Muscle layer of colon (tissue), 2 donors: ENCODE measurements at regions not wholly inside any gene's neighbourhood (a gene's known extent, or its start where the extent isn't known, plus 50 kb on each side); places are given as distances from the start of the nearest gene placed in this dataset.

Source experiments
- H3K27ac ChIP-seq: one replicate; pipeline ENCODE4 v1.7.0; 2013; ENCODE audit warnings: low read depth, mild to moderate bottlenecking, low read length, moderate library complexity
- H3K27me3 ChIP-seq, 2 donors: one replicate each; pipeline ENCODE4 v1.7.0; 2013; ENCODE audit warnings: low read length in 2 of 2, mild to moderate bottlenecking in 2 of 2; ENCODE audit not compliant: insufficient read depth in 2 of 2, control insufficient read depth in 1 of 2
- H3K36me3 ChIP-seq: one replicate; pipeline ENCODE4 v1.7.0; 2013; ENCODE audit warnings: mild to moderate bottlenecking, low read length; ENCODE audit not compliant: insufficient read depth
- H3K4me1 ChIP-seq: one replicate; pipeline ENCODE4 v1.7.0; 2013; ENCODE audit warnings: mild to moderate bottlenecking, low read length; ENCODE audit not compliant: insufficient read depth
- H3K4me3 ChIP-seq, 2 donors: one replicate each; pipeline ENCODE4 v1.7.0; 2013; ENCODE audit warnings: low read length in 2 of 2, low read depth in 1 of 2, mild to moderate bottlenecking in 1 of 2, moderate library complexity in 1 of 2
- H3K9ac ChIP-seq: one replicate; pipeline ENCODE4 v1.7.0; 2013; ENCODE audit warnings: low read length
- H3K9me3 ChIP-seq: one replicate; pipeline ENCODE4 v1.7.0; 2013; ENCODE audit warnings: mild to moderate bottlenecking, low read length
- donor health status: abdominal sarcoma.
- donor health status: Adenocarcinoma of cecum.

GRCh38 chrX:137483554-137483953 is 82.4 kb upstream of the ZIC3 start:
- Histone ChIP-seq H3K4me1 (no peaks in the 10 kb centered on the region), H3K4me3 (no peak overlapping the region), H3K9ac (no peak overlapping the region), H3K9me3 (no peaks in the 10 kb centered on the region), H3K27ac (no peak overlapping the region), H3K36me3 (no peaks in the 10 kb centered on the region), H3K27me3 (peaks cover 0 to 5% of the 10 kb centered on the region in 2 donors)

GRCh38 chrX:137482136-137482535 is 83.8 kb upstream of the ZIC3 start:
- Histone ChIP-seq H3K9ac (no peak overlapping the region), H3K36me3 (no peaks in the 10 kb centered on the region), H3K4me3 (no peak overlapping the region), H3K27me3 (peaks cover 0 to 5% of the 10 kb centered on the region in 2 donors), H3K4me1 (no peaks in the 10 kb centered on the region), H3K27ac (no peak overlapping the region), H3K9me3 (no peaks in the 10 kb centered on the region)

- Histone ChIP-seq H3K4me1 (no peaks in the 10 kb centered on the region), H3K9ac (no peak overlapping the region), H3K9me3 (no peaks in the 10 kb centered on the region), H3K36me3 (no peaks in the 10 kb centered on the region), H3K27ac (no peak overlapping the region), H3K27me3 (peaks cover 0 to 9% of the 10 kb centered on the region in 2 donors), H3K4me3 (no peak overlapping the region)
Measured at GRCh38 chrX:137479386-137479785, 86.5 kb upstream of the ZIC3 start.

- Histone ChIP-seq H3K36me3 (no peaks in the 10 kb centered on the region), H3K27ac (no peak overlapping the region), H3K9me3 (no peaks in the 10 kb centered on the region)
Measured at GRCh38 chrX:137441711-137442110, 124.2 kb upstream of the ZIC3 start.

GRCh38 chrX:137432609-137433008 is 133.3 kb upstream of the ZIC3 start:
- Histone ChIP-seq H3K9ac (no peak overlapping the region), H3K4me1 (peaks cover 6% of the 10 kb centered on the region), H3K36me3 (no peaks in the 10 kb centered on the region), H3K4me3 (no peak overlapping the region), H3K9me3 (no peaks in the 10 kb centered on the region), H3K27me3 (peaks cover 20 to 33% of the 10 kb centered on the region in 2 donors), H3K27ac (no peak overlapping the region)

More at GRCh38 chrX:137441711-137442110, 124.2 kb upstream of the ZIC3 start:
- Histone ChIP-seq H3K27me3 (no peaks in the 10 kb centered on the region), H3K4me3 (no peak overlapping the region), H3K4me1 (no peaks in the 10 kb centered on the region), H3K9ac (no peak overlapping the region)

GRCh38 chrX:137431693-137432488 is 134.0 kb upstream of the ZIC3 start:
- Histone ChIP-seq H3K9ac (no peak overlapping the region), H3K4me3 (no peak overlapping the region), H3K27ac (no peak overlapping the region), H3K36me3 (no peaks in the 10 kb centered on the region), H3K27me3 (peaks cover 27 to 40% of the 10 kb centered on the region in 2 donors), H3K4me1 (peaks cover 6% of the 10 kb centered on the region), H3K9me3 (no peaks in the 10 kb centered on the region)

- Histone ChIP-seq H3K4me1 (peaks cover 6% of the 10 kb centered on the region), H3K9me3 (no peaks in the 10 kb centered on the region), H3K9ac (no peak overlapping the region), H3K27me3 (peaks cover 32 to 47% of the 10 kb centered on the region in 2 donors), H3K36me3 (no peaks in the 10 kb centered on the region), H3K4me3 (no peak overlapping the region), H3K27ac (no peak overlapping the region)
Measured at GRCh38 chrX:137430984-137431475, 134.9 kb upstream of the ZIC3 start.

GRCh38 chrX:137430301-137430700 is 135.6 kb upstream of the ZIC3 start:
- Histone ChIP-seq H3K27me3 (peaks cover 40 to 54% of the 10 kb centered on the region in 2 donors), H3K36me3 (no peaks in the 10 kb centered on the region), H3K4me3 (no peak overlapping the region), H3K27ac (no peak overlapping the region), H3K4me1 (peaks cover 6% of the 10 kb centered on the region), H3K9ac (no peak overlapping the region), H3K9me3 (no peaks in the 10 kb centered on the region)

GRCh38 chrX:137428766-137429591 is 136.9 kb upstream of the ZIC3 start:
- Histone ChIP-seq H3K27ac (no peak overlapping the region), H3K4me3 (peak overlapping the region in 1 of 2 donors; percentile 51), H3K4me1 (peaks cover 6% of the 10 kb centered on the region), H3K9me3 (no peaks in the 10 kb centered on the region), H3K36me3 (no peaks in the 10 kb centered on the region), H3K27me3 (peaks cover 50 to 56% of the 10 kb centered on the region in 2 donors), H3K9ac (no peak overlapping the region)

GRCh38 chrX:137428221-137428661 is 137.7 kb upstream of the ZIC3 start:
- Histone ChIP-seq H3K9me3 (no peaks in the 10 kb centered on the region), H3K4me1 (peaks cover 6% of the 10 kb centered on the region), H3K27ac (no peak overlapping the region), H3K27me3 (peaks cover 51 to 56% of the 10 kb centered on the region in 2 donors), H3K9ac (no peak overlapping the region), H3K4me3 (peak overlapping the region; percentile 41 to 51), H3K36me3 (no peaks in the 10 kb centered on the region)

- Histone ChIP-seq H3K27ac (no peak overlapping the region), H3K36me3 (no peaks in the 10 kb centered on the region), H3K9ac (no peak overlapping the region), H3K9me3 (no peaks in the 10 kb centered on the region), H3K27me3 (peaks cover 51 to 56% of the 10 kb centered on the region in 2 donors), H3K4me3 (peak overlapping the region; percentile 41 to 51), H3K4me1 (peaks cover 6% of the 10 kb centered on the region)
Measured at GRCh38 chrX:137427816-137428215, 138.1 kb upstream of the ZIC3 start.
